OCI-LY1 (cell line): ENCODE measurements at regions not wholly inside any gene's neighbourhood (a gene's known extent, or its start where the extent isn't known, plus 50 kb on each side); places are given as distances from the start of the nearest gene placed in this dataset.

Experiments used
- H2AFZ ChIP-seq: fragments of 200-600 bp; sonication (generic), shearing (Covaris generic); 2 replicates; pipeline ENCODE4 v1.6.0; 2014; ENCODE audit warnings: antibody characterized with exemption, mild to moderate bottlenecking, low read length
- H3F3A ChIP-seq: fragments of 200-600 bp; sonication (generic), shearing (Covaris generic); 2 replicates; pipeline ENCODE4 v1.6.0; 2014; ENCODE audit warnings: mild to moderate bottlenecking, antibody characterized with exemption, low read length, moderate library complexity; ENCODE audit not compliant: insufficient read depth
- H3K27ac ChIP-seq: fragments of 200-600 bp; sonication (generic); 2 replicates; pipeline ENCODE4 v1.5.1; 2014; ENCODE audit warnings: low read length, mixed run types, mild to moderate bottlenecking, low read depth; ENCODE audit not compliant: poor library complexity, severe bottlenecking
- H3K27me3 ChIP-seq: fragments of 200-600 bp; sonication (generic); 2 replicates; pipeline ENCODE4 v1.6.0; 2014; ENCODE audit warnings: antibody characterized with exemption, mild to moderate bottlenecking, low read length, moderate library complexity; ENCODE audit not compliant: insufficient read depth
- H3K36me3 ChIP-seq: fragments of 200-600 bp; sonication (generic); 2 replicates; pipeline ENCODE4 v1.6.1; 2014; ENCODE audit warnings: mild to moderate bottlenecking, antibody characterized with exemption, low read length, moderate library complexity, mixed read lengths; ENCODE audit not compliant: insufficient read depth
- H3K4me1 ChIP-seq: fragments of 200-600 bp; sonication (generic); 2 replicates; pipeline ENCODE4 v1.5.1; 2014; ENCODE audit warnings: mild to moderate bottlenecking, low read length, moderate library complexity; ENCODE audit not compliant: insufficient read depth, severe bottlenecking
- H3K4me2 ChIP-seq: fragments of 200-600 bp; sonication (generic), shearing (Covaris generic); 2 replicates; pipeline ENCODE4 v1.6.1; 2014; ENCODE audit warnings: low read length
- H3K4me3 ChIP-seq: fragments of 200-600 bp; sonication (generic); 2 replicates; pipeline ENCODE4 v1.5.1; 2014; ENCODE audit warnings: low read length, low read depth, mild to moderate bottlenecking, mixed read lengths; ENCODE audit not compliant: poor library complexity, severe bottlenecking
- H3K79me2 ChIP-seq: fragments of 200-600 bp; shearing (Covaris generic); 2 replicates; pipeline ENCODE4 v1.6.1; 2016; ENCODE audit warnings: mixed run types, low read length, mixed read lengths; ENCODE audit not compliant: insufficient read depth
- H3K9ac ChIP-seq: fragments of 200-600 bp; sonication (generic), shearing (Covaris generic); 2 replicates; pipeline ENCODE4 v1.6.1; 2014; ENCODE audit warnings: mild to moderate bottlenecking, low read length, mixed read lengths
- H3K9me2 ChIP-seq: fragments of 200-600 bp; sonication (generic), shearing (Covaris generic); 2 replicates; pipeline ENCODE4 v1.6.1; 2014; ENCODE audit warnings: low read depth, mild to moderate bottlenecking, low read length, mixed read lengths
- H3K9me3 ChIP-seq: fragments of 200-600 bp; shearing (Covaris generic); 2 replicates; pipeline ENCODE4 v1.6.1; 2014; ENCODE audit warnings: low read length, mixed read lengths
- H4K20me1 ChIP-seq: fragments of 200-600 bp; sonication (generic), shearing (Covaris generic); 2 replicates; pipeline ENCODE4 v1.6.0; 2016; ENCODE audit warnings: mild to moderate bottlenecking, low read length; ENCODE audit not compliant: insufficient read depth
- CTCF ChIP-seq: fragments of 200-600 bp; sonication (generic), shearing (Covaris generic); IDR thresholded peaks from 2 replicates; pipeline ENCODE4 v1.5.1; 2017; ENCODE audit warnings: mild to moderate bottlenecking, antibody characterized with exemption, low read length, moderate library complexity, mixed read lengths
- EZH2 ChIP-seq: fragments of 200-600 bp; sonication (generic), shearing (Covaris generic); IDR thresholded peaks from 2 replicates; pipeline ENCODE4 v1.8.0; 2017; ENCODE audit warnings: borderline replicate concordance, mixed run types, mild to moderate bottlenecking, antibody characterized with exemption, low read length, moderate library complexity, mixed read lengths

GRCh38 chr3:40782111-40782721, 257.5 kb downstream of the ZNF621 start:
- Histone ChIP-seq H3K9ac (no peak overlapping the region), H3K4me3 (no peak overlapping the region), H3K4me2 (no peak overlapping the region), H3K9me2 (no peaks in the 10 kb centered on the region), H3K9me3 (no peaks in the 10 kb centered on the region), H4K20me1 (no peaks in the 10 kb centered on the region), H3K79me2 (no peaks in the 10 kb centered on the region), H3K36me3 (no peaks in the 10 kb centered on the region), H3K27ac (no peak overlapping the region), H3K27me3 (peaks cover under 1% of the 10 kb centered on the region; the same call in 1 of the 2 replicates), H2AFZ (no peak overlapping the region), H3K4me1 (no peaks in the 10 kb centered on the region), H3F3A (no peaks in the 10 kb centered on the region)
- TF ChIP-seq EZH2 (no peak), CTCF (peak; percentile 42; the same call in 1 of the 2 replicates)

- Histone ChIP-seq H3K27me3 (no peaks in the 10 kb centered on the region; the same call in 1 of the 2 replicates), H3K79me2 (no peaks in the 10 kb centered on the region), H3K4me1 (no peaks in the 10 kb centered on the region), H3K9ac (no peak overlapping the region), H3K27ac (no peak overlapping the region), H3K36me3 (no peaks in the 10 kb centered on the region), H2AFZ (no peak overlapping the region), H3K9me3 (no peaks in the 10 kb centered on the region), H4K20me1 (no peaks in the 10 kb centered on the region), H3F3A (no peaks in the 10 kb centered on the region), H3K4me2 (no peak overlapping the region), H3K9me2 (no peaks in the 10 kb centered on the region), H3K4me3 (no peak overlapping the region)
- TF ChIP-seq EZH2 (no peak), CTCF (no peak)
Measured at GRCh38 chr3:40790746-40791145, 266.0 kb downstream of the ZNF621 start.

GRCh38 chr3:40793730-40794129, 269.0 kb downstream of the ZNF621 start:
- Histone ChIP-seq H3F3A (no peaks in the 10 kb centered on the region), H3K9ac (no peak overlapping the region), H3K9me2 (no peaks in the 10 kb centered on the region), H3K27ac (no peak overlapping the region), H2AFZ (no peak overlapping the region), H3K79me2 (no peaks in the 10 kb centered on the region), H3K27me3 (no peaks in the 10 kb centered on the region), H3K4me2 (no peak overlapping the region), H3K9me3 (no peaks in the 10 kb centered on the region), H4K20me1 (no peaks in the 10 kb centered on the region), H3K4me3 (no peak overlapping the region), H3K36me3 (no peaks in the 10 kb centered on the region), H3K4me1 (no peaks in the 10 kb centered on the region)
- TF ChIP-seq EZH2 (no peak), CTCF (no peak)
